ENCODE measurements at regions not wholly inside any gene's neighbourhood (a gene's known extent, or its start where the extent isn't known, plus 50 kb on each side); places are given as distances from the start of the nearest gene placed in this dataset.

- H3K4me3 ChIP-seq: no peak overlapping the region
- no peak for DNase-seq (ENCODE audit: low spot score)
- TF ChIP-seq, protein P1, sequence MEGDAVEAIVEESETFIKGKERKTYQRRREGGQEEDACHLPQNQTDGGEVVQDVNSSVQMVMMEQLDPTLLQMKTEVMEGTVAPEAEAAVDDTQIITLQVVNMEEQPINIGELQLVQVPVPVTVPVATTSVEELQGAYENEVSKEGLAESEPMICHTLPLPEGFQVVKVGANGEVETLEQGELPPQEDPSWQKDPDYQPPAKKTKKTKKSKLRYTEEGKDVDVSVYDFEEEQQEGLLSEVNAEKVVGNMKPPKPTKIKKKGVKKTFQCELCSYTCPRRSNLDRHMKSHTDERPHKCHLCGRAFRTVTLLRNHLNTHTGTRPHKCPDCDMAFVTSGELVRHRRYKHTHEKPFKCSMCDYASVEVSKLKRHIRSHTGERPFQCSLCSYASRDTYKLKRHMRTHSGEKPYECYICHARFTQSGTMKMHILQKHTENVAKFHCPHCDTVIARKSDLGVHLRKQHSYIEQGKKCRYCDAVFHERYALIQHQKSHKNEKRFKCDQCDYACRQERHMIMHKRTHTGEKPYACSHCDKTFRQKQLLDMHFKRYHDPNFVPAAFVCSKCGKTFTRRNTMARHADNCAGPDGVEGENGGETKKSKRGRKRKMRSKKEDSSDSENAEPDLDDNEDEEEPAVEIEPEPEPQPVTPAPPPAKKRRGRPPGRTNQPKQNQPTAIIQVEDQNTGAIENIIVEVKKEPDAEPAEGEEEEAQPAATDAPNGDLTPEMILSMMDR (IDR thresholded peaks at IDR 0.05): no peak
- H3K27ac ChIP-seq: no peak overlapping the region
These were observed 1709.4 kb upstream of the RAG2 start for GRCh38 chr11:38307455-38307854.

DNA sequence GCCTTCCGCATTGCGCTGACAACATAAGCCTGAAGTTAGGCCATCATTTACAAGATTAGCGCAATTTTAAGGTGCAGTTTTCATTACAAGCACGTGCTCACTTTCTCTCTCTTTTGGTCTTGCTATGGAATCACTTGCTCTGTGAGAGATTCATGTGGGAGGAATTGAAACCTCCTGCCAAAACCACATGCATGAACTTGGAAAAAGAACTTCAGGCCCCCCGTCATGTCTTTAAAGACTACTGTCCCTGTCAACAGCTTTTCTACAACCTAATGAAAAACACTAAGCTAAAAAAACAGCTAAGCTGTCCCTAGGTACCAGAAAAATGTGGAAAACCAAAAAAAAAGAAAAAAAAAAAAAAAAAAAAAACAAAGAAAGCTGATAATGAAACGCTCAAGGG lies 1707.6 kb upstream of the RAG2 start:
- Histone ChIP-seq H3K4me3 (no peak overlapping the region), H3K27ac (no peak overlapping the region)
- TF ChIP-seq, protein P1 (IDR thresholded peaks at IDR 0.05): no peak
- DNase-seq (ENCODE audit: low spot score): no peak

GRCh38 chr11:38304926-38305325 lies 1706.9 kb upstream of the RAG2 start:
- TF ChIP-seq, protein P1 (IDR thresholded peaks at IDR 0.05): no peak
- Histone ChIP-seq H3K4me3 (no peak overlapping the region), H3K27ac (no peak overlapping the region)
- no peak for DNase-seq (ENCODE audit: low spot score)

DNA sequence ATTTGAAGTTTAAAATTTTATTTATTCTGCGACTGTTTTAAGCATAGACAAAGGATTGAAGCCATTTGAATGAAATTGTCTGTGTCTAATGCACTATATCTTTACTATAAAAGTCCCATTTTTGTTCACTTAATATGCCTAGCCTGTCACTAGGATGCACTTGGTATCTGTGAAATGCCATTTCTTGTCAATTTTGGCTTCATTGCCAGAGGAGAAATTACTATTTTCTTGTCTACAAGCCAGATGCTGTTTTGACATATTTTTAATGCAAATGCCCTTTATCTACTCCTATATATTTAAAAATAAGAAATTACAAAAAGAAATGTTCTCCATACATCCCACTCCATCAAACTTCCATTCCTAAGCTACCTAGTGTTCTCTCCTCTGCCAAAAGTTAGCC lies 1704.5 kb upstream of the RAG2 start:
- Histone ChIP-seq H3K27ac (no peak overlapping the region), H3K4me3 (no peak overlapping the region)
- TF ChIP-seq, protein P1 (IDR thresholded peaks at IDR 0.05): no peak
- DNase-seq (ENCODE audit: low spot score): no peak

GRCh38 chr11:38300570-38300969 lies 1702.5 kb upstream of the RAG2 start:
- DNase-seq (ENCODE audit: low spot score): no peak
- H3K27ac ChIP-seq: no peak overlapping the region
- TF ChIP-seq, protein P1 (IDR thresholded peaks at IDR 0.05): no peak
- no peak overlapping the region for H3K4me3 ChIP-seq

DNA sequence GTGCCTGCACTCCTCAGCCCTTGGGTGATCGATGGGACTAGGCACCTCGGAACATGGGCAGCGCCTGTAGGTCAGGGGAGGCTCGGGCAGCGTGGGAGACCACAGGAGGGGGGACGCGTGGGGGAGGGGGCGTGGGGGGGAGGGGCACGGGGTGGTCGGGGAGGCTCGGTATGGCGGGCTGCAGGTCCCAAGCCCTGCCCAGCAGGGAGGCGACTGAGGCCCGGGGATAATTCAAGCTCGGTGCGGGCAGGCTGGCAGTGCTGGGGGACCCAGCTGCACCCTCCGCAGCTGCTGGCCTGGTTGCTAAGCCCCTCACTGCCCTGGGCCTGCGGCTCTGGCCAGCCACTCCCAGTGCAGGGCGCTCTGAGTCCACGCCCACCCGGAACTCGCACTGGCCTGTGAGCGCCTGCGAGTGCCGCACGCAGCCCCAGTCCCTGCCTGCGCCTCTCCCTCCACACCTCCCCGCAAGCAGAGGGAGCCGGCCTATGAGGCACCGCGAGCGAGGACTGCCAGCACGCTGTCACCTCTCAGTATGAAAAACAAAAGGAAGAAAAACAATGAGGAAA lies 1698.3 kb upstream of the RAG2 start:
- H3K4me3 ChIP-seq: no peak overlapping the region
- DNase-seq (ENCODE audit: low spot score): peak; percentile 47
- no peak overlapping the region for H3K27ac ChIP-seq
- TF ChIP-seq, protein P1 (IDR thresholded peaks at IDR 0.05): no peak

GRCh38 chr11:38282718-38283117 lies 1684.7 kb upstream of the RAG2 start:
- DNase-seq (ENCODE audit: low spot score): no peak
- Histone ChIP-seq H3K27ac (no peak overlapping the region), H3K4me3 (no peak overlapping the region)
- TF ChIP-seq, protein P1 (IDR thresholded peaks at IDR 0.05): no peak

All from coronary artery (tissue), 2 donors.